ENCODE measurements at regions not wholly inside any gene's neighbourhood (a gene's known extent, or its start where the extent isn't known, plus 50 kb on each side); places are given as distances from the start of the nearest gene placed in this dataset.

GRCh38 chr10:6909905-6910560 is 330.0 kb upstream of the PRKCQ start:
- Histone ChIP-seq H3K4me2 (ENCODE audit: low read length, poor library complexity, severe bottlenecking) (no peak overlapping the region), H3K9ac (ENCODE audit: low read length) (no peak overlapping the region), H3K23ac (ENCODE audit: low read length in 2 of 2) (no peak overlapping the region), H4K8ac (ENCODE audit: low read length) (no peak overlapping the region), H3K18ac (ENCODE audit: low read depth in 1 of 2, low read length in 2 of 2) (no peak overlapping the region), H3K4me1 (ENCODE audit: control insufficient read depth, insufficient read depth, low read depth, low read length) (peaks cover 1% of the 10 kb centered on the region), H2BK5ac (ENCODE audit: low read depth, low read length, poor library complexity, severe bottlenecking) (no peak overlapping the region), H2BK120ac (ENCODE audit: low read depth, low read length) (no peak overlapping the region), H2AFZ (ENCODE audit: low read depth, low read length) (no peak overlapping the region), H2AK5ac (ENCODE audit: low read length, severe bottlenecking) (no peak overlapping the region), H3K14ac (ENCODE audit: low read length in 2 of 2) (no peak overlapping the region), H3K27me3 (ENCODE audit: control insufficient read depth in 1 of 2, insufficient read depth in 1 of 2, low read length in 2 of 2) (peaks cover 5 to 18% of the 10 kb centered on the region in 2 experiments), H2BK15ac (ENCODE audit: low read depth, poor library complexity, severe bottlenecking) (no peak overlapping the region), H3K4ac (ENCODE audit: low read depth in 1 of 2, low read length in 2 of 2) (no peak overlapping the region), H3K36me3 (ENCODE audit: control insufficient read depth in 1 of 2, insufficient read depth in 2 of 2, low read depth in 1 of 2, low read length in 2 of 2) (no peaks in the 10 kb centered on the region), H3K9me3 (ENCODE audit: control insufficient read depth, low read length) (peaks cover 7% of the 10 kb centered on the region), H3K4me3 (ENCODE audit: insufficient read depth in 1 of 2, low read depth in 1 of 2, low read length in 2 of 2) (no peak overlapping the region), H2BK12ac (ENCODE audit: low read length in 2 of 2) (no peak overlapping the region), H3K27ac (ENCODE audit: low read length, poor library complexity, severe bottlenecking) (no peak overlapping the region), H3K79me1 (replicated peaks; ENCODE audit: low read length, poor library complexity, severe bottlenecking) (no peaks in the 10 kb centered on the region), H4K91ac (ENCODE audit: low read length) (no peak overlapping the region)
- 89% methylated on average over 6 of the region's 6 CpGs for WGBS
- no peak for DNase-seq

- H3K14ac ChIP-seq (ENCODE audit: low read length in 2 of 2): no peak overlapping the region
- no peak overlapping the region for H4K91ac ChIP-seq (ENCODE audit: low read length)
- no peak overlapping the region for H2AK5ac ChIP-seq (ENCODE audit: low read length, severe bottlenecking)
- no peak overlapping the region for H3K9ac ChIP-seq (ENCODE audit: low read length)
- 78% methylated on average over 3 of the region's 4 CpGs for WGBS
- H2BK12ac ChIP-seq (ENCODE audit: low read length in 2 of 2): no peak overlapping the region
- no peak overlapping the region for H3K27ac ChIP-seq (ENCODE audit: low read length, poor library complexity, severe bottlenecking)
- no peak overlapping the region for H2BK120ac ChIP-seq (ENCODE audit: low read depth, low read length)
- no peaks in the 10 kb centered on the region for H3K79me1 ChIP-seq (replicated peaks; ENCODE audit: low read length, poor library complexity, severe bottlenecking)
- H3K18ac ChIP-seq (ENCODE audit: low read depth in 1 of 2, low read length in 2 of 2): no peak overlapping the region
- H3K27me3 ChIP-seq (ENCODE audit: control insufficient read depth in 1 of 2, insufficient read depth in 1 of 2, low read length in 2 of 2): peaks cover 0 to under 1% of the 10 kb centered on the region in 2 experiments
- H3K4me1 ChIP-seq (ENCODE audit: control insufficient read depth, insufficient read depth, low read depth, low read length): peaks cover 1% of the 10 kb centered on the region
- H2BK5ac ChIP-seq (ENCODE audit: low read depth, low read length, poor library complexity, severe bottlenecking): no peak overlapping the region
- peaks cover 7% of the 10 kb centered on the region for H3K9me3 ChIP-seq (ENCODE audit: control insufficient read depth, low read length)
- no peak overlapping the region for H3K4me2 ChIP-seq (ENCODE audit: low read length, poor library complexity, severe bottlenecking)
- H4K8ac ChIP-seq (ENCODE audit: low read length): no peak overlapping the region
- peak overlapping the region; percentile 63 for H2AFZ ChIP-seq (ENCODE audit: low read depth, low read length)
- no peak overlapping the region for H3K4ac ChIP-seq (ENCODE audit: low read depth in 1 of 2, low read length in 2 of 2)
- DNase-seq: no peak
- no peak overlapping the region for H3K23ac ChIP-seq (ENCODE audit: low read length in 2 of 2)
- no peak overlapping the region for H3K4me3 ChIP-seq (ENCODE audit: insufficient read depth in 1 of 2, low read depth in 1 of 2, low read length in 2 of 2)
- H3K36me3 ChIP-seq (ENCODE audit: control insufficient read depth in 1 of 2, insufficient read depth in 2 of 2, low read depth in 1 of 2, low read length in 2 of 2): no peaks in the 10 kb centered on the region
- no peak overlapping the region for H2BK15ac ChIP-seq (ENCODE audit: low read depth, poor library complexity, severe bottlenecking)
These were observed 327.9 kb upstream of the PRKCQ start for GRCh38 chr10:6907877-6908530.

- H3K4ac ChIP-seq (ENCODE audit: low read depth in 1 of 2, low read length in 2 of 2): no peak overlapping the region
- H2BK12ac ChIP-seq (ENCODE audit: low read length in 2 of 2): no peak overlapping the region
- H3K14ac ChIP-seq (ENCODE audit: low read length in 2 of 2): no peak overlapping the region
- 100% methylated on average over 1 of the region's 2 CpGs for WGBS
- no peak for DNase-seq
- peaks cover 3 to 14% of the 10 kb centered on the region in 2 experiments for H3K27me3 ChIP-seq (ENCODE audit: control insufficient read depth in 1 of 2, insufficient read depth in 1 of 2, low read length in 2 of 2)
- H3K4me3 ChIP-seq (ENCODE audit: insufficient read depth in 1 of 2, low read depth in 1 of 2, low read length in 2 of 2): no peak overlapping the region
- no peaks in the 10 kb centered on the region for H3K9me3 ChIP-seq (ENCODE audit: control insufficient read depth, low read length)
- no peak overlapping the region for H2AFZ ChIP-seq (ENCODE audit: low read depth, low read length)
- no peak overlapping the region for H3K23ac ChIP-seq (ENCODE audit: low read length in 2 of 2)
- no peak overlapping the region for H3K9ac ChIP-seq (ENCODE audit: low read length)
- H2BK5ac ChIP-seq (ENCODE audit: low read depth, low read length, poor library complexity, severe bottlenecking): no peak overlapping the region
- H4K91ac ChIP-seq (ENCODE audit: low read length): no peak overlapping the region
- H3K4me2 ChIP-seq (ENCODE audit: low read length, poor library complexity, severe bottlenecking): no peak overlapping the region
- H3K18ac ChIP-seq (ENCODE audit: low read depth in 1 of 2, low read length in 2 of 2): no peak overlapping the region
- no peak overlapping the region for H2BK15ac ChIP-seq (ENCODE audit: low read depth, poor library complexity, severe bottlenecking)
- no peaks in the 10 kb centered on the region for H3K79me1 ChIP-seq (replicated peaks; ENCODE audit: low read length, poor library complexity, severe bottlenecking)
- no peaks in the 10 kb centered on the region for H3K4me1 ChIP-seq (ENCODE audit: control insufficient read depth, insufficient read depth, low read depth, low read length)
- H2AK5ac ChIP-seq (ENCODE audit: low read length, severe bottlenecking): no peak overlapping the region
- no peaks in the 10 kb centered on the region for H3K36me3 ChIP-seq (ENCODE audit: control insufficient read depth in 1 of 2, insufficient read depth in 2 of 2, low read depth in 1 of 2, low read length in 2 of 2)
- no peak overlapping the region for H4K8ac ChIP-seq (ENCODE audit: low read length)
- H3K27ac ChIP-seq (ENCODE audit: low read length, poor library complexity, severe bottlenecking): no peak overlapping the region
- no peak overlapping the region for H2BK120ac ChIP-seq (ENCODE audit: low read depth, low read length)
These were observed 314.3 kb upstream of the PRKCQ start for GRCh38 chr10:6894405-6894804.

- Histone ChIP-seq H3K27ac (ENCODE audit: low read length, poor library complexity, severe bottlenecking) (no peak overlapping the region), H2AK5ac (ENCODE audit: low read length, severe bottlenecking) (no peak overlapping the region), H2BK12ac (ENCODE audit: low read length in 2 of 2) (no peak overlapping the region), H3K23ac (ENCODE audit: low read length in 2 of 2) (no peak overlapping the region), H3K36me3 (ENCODE audit: control insufficient read depth in 1 of 2, insufficient read depth in 2 of 2, low read depth in 1 of 2, low read length in 2 of 2) (no peaks in the 10 kb centered on the region), H3K14ac (ENCODE audit: low read length in 2 of 2) (no peak overlapping the region), H2BK15ac (ENCODE audit: low read depth, poor library complexity, severe bottlenecking) (no peak overlapping the region), H4K8ac (ENCODE audit: low read length) (no peak overlapping the region), H3K9ac (ENCODE audit: low read length) (no peak overlapping the region), H3K9me3 (ENCODE audit: control insufficient read depth, low read length) (no peaks in the 10 kb centered on the region), H2BK120ac (ENCODE audit: low read depth, low read length) (no peak overlapping the region), H3K79me1 (replicated peaks; ENCODE audit: low read length, poor library complexity, severe bottlenecking) (no peaks in the 10 kb centered on the region), H3K27me3 (ENCODE audit: control insufficient read depth in 1 of 2, insufficient read depth in 1 of 2, low read length in 2 of 2) (peaks cover 3 to 14% of the 10 kb centered on the region in 2 experiments), H2BK5ac (ENCODE audit: low read depth, low read length, poor library complexity, severe bottlenecking) (no peak overlapping the region), H3K18ac (ENCODE audit: low read depth in 1 of 2, low read length in 2 of 2) (no peak overlapping the region), H3K4me2 (ENCODE audit: low read length, poor library complexity, severe bottlenecking) (no peak overlapping the region), H4K91ac (ENCODE audit: low read length) (no peak overlapping the region), H3K4me1 (ENCODE audit: control insufficient read depth, insufficient read depth, low read depth, low read length) (no peaks in the 10 kb centered on the region), H3K4ac (ENCODE audit: low read depth in 1 of 2, low read length in 2 of 2) (no peak overlapping the region), H2AFZ (ENCODE audit: low read depth, low read length) (no peak overlapping the region), H3K4me3 (ENCODE audit: insufficient read depth in 1 of 2, low read depth in 1 of 2, low read length in 2 of 2) (no peak overlapping the region)
- 92% methylated on average over 2 of the region's 2 CpGs for WGBS
- DNase-seq: no peak
These were observed 312.8 kb upstream of the PRKCQ start for GRCh38 chr10:6892864-6893263.

All from mesenchymal stem cell (in vitro differentiated cells and primary cell).